T47D (cell line): ENCODE measurements at regions not wholly inside any gene's neighbourhood (a gene's known extent, or its start where the extent isn't known, plus 50 kb on each side); places are given as distances from the start of the nearest gene placed in this dataset.

Experiments used
- DNase-seq, 2 experiments: peaks; one replicate each; pipeline versions ENCODE4 v3.0.0 to v3.0.0-alpha.2; 2011 to 2012; ENCODE audit warnings: low read depth in 1 of 2, low spot score in 1 of 2
- JUND ChIP-seq: IDR thresholded peaks from 2 replicates; pipeline ENCODE4 v1.6.1; 2012; ENCODE audit warnings: low read depth
- in situ Hi-C: cut with HindIII; loops from 2 replicates; pipeline ENCODE4 v1.10.0; 2016; ENCODE audit warnings: low sequenced_read_pairs, low pct_unique_long_range_greater_than_20kb

DNA sequence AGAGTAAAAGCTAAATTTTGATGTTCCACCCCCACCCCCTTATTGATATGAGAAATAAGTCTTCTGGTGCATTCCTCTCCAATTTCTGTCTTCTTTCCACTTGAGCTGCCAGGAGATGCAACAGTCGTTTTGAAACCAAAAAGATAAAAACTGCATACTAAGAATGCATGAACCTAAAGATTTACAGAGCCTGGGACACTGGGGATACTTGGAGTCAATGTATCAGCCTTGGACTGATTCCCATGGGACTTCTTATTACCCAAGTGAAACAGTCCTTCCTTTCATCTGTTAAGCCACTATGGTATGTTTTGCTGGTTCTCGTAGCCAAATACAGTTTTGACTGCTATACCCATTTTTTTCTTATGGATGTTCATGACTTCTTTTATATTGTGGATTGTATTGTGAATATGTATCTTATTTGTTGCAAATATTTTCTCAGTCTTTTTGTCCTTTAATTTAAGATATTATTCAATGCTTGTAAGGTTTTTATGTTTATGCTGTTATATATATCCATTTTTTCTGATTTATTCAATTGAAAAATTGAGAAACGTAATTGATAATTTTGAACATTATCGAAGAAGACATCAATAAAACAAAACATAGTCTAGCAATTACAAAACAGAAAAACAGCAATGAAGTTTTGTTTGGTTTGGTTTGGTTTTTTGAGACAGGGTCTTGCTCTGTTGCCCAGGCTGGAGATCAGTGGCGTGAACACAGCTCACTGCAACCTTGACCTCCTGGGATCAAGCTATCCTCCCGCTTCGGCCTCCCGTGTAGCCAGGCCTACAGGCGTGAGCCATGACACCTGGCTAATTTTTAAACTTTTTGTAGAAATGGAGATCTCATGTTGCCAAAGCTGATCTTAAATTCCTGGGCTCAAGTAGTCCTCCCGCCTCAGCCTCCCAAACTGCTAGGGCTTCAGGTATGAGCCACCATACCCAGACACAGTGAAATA, 85.4 kb upstream of the ETV6 start:
- in situ Hi-C loops: no loop called here
- TF ChIP-seq JUND: no peak

DNA sequence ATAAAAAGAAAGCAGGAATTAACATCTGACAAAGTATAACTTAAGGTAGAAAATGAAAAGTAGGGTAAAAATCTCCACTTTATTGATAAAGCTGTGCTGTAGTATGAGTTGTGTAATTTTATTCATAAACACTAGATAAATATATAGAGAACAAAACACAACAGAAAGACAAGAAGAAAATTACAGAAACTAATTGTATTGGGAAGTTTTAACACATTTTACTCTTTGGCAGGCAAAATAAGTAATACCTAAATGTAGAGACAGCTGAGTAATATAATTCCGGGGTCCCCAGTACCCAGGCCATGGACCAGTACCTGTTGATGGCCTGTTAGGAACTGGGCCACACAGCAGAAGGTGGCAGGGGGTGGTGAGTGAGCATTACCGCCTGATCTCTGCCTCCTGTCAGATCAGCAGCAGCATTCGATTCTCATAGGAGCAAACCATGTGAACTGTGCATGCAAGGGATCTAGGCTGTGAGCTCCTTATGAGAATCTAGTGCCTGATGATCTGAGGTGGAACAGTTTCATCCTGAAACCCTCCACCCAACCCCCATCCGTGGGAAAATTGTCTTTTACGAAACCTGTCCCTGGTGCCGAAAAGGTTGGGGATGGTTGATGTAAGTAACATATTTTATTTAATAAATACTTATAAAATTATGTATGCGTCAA, 84.4 kb upstream of the ETV6 start:
- in situ Hi-C loops: no loop called here
- no peak for DNase-seq
- no peak for TF ChIP-seq JUND

More for the DNA sequence above, 85.4 kb upstream of the ETV6 start:
- no peak for DNase-seq

DNA sequence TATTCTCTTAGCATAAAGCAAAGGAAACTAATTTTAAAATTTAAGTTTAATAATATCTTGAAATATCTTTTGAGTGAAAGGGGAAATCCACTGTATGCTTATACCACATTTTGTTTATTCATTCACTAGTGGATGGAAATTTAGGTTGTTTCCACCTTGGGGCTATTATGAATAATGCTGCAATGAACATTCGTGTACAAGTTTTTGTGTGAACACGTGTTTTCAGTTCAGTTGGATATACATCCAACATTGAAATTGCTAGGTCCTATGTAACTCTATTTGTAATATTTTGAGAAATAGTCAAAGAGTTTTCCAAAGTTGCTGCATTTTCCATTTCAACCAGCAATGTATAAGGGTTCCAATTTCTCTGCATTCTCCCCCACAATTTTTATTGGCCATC, 83.7 kb upstream of the ETV6 start:
- in situ Hi-C loops: no loop called here
- no peak for TF ChIP-seq JUND
- DNase-seq: no peak

DNA sequence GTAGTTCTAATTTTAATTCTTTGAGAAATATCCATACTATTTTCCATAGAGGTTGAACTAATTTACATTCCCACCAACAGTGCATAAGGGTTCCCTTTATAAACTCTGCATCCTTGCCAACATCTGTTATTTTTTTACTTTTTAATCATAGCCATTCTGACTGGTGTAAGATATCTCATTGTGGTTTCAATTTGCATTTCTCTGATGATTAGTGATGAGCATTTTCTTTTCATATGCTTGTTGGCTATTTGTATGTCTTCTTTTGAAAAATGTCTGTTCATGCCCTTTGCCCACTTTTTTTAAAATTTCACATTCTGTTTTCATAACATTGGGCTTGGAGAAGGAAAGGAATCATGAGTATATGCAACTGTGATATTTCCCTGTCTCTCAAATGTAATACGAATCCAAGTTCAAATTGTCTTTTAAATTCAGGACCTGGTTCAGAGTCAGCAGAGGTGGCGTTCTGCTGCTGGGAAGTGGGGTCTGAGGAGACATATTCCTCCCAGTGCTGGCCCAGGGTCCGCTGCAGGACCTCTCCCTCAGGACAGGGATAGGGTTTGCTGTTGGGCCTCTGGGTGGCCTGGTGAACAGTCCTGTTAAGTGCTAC, 81.2 kb upstream of the ETV6 start:
- in situ Hi-C loops: no loop called here
- no peak for TF ChIP-seq JUND
- no peak for DNase-seq

DNA sequence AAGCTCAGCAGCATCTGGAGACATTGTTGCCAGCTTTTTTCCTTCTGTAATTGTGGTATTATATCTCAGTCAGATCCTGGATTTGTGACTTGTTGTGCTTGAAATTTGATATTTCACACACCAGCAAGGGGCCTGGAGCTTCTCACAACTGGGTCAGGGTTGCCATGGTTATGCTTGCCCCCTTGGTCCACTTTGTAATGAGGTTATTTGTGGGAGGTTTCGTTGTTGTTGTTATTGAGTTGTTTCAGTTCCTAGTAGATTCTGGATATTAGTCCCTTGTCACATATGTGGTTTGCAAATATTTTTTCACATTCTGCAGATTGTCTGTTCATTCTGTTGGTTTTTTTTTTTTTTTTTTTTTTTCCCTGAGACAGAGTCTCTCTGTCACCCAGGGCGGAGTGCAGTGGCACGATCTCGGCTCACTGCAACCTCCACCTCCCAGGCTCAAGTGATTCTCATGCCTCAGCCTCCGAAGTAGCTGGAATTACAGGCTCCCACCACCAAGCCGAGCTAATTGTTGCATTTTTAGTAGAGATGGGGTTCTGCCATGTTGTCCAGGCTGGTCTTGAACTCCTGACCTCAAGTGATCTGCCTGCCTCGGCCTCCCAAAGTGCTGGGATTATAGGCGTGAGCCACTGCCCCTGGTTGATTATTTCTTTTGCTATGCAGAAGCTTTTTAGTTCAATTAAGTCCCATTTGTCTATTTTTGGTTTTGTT, 80.6 kb upstream of the ETV6 start:
- TF ChIP-seq JUND: no peak
- in situ Hi-C loops: no loop called here
- DNase-seq: no peak

DNA sequence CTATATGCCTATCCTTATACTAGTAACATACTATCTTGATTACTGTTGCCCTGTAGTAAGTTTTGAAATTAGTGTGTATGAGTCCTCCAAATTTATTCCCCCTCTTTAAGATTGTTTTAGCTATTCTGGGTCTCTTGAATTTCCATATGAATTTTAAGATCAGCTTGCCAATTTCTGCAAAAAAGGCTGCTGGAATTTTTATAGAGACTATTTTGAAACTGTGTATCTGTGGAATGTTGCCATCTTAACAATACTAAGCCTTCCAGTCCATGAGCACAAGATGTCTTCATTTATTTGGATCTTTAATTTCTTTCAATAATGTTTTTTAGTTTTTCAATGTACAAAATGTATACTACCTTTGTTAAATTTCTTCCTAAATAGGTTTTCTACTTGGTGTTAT, 79.8 kb upstream of the ETV6 start:
- in situ Hi-C loops: no loop called here
- no peak for TF ChIP-seq JUND
- DNase-seq: no peak

DNA sequence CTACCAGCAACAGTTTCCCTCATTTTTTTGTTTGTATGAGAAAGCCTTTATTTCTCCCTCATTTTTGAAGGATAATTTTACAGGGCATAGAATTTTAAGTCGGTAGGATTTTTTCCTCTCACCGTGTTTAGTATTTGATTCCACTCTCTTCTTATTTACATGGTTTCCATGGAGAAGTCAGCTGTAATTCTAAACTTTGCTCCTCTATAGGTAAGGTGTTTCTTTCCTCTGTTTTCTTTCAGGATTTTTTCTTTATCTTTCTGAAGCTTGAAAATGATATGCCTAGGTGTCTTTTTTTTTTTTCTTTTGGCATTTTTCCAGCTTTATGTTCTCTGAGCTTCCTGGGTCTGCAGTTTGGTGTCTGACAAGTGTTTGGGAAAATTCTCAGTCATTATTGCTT, 75.6 kb upstream of the ETV6 start:
- in situ Hi-C loops: no loop called here
- no peak for TF ChIP-seq JUND
- DNase-seq: no peak

DNA sequence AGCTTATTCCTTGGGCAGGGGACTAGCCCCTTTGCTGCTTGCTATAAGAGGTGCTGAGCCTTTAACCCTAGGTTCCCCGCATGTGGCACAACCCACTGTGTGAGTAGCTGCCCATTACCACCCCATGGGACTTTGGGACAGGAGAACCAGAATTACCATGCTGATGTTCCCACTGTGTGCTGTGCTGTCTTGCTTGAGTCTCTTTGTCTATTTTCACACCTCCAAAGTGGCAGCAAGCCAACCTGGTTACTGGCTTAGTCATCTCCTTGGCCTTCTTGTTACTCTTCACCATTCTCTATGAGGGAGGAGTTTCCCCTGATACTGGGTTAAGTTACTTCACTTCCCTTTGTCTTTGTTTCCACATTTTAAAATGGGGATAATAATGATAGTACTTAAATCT, 73.4 kb upstream of the ETV6 start:
- no peak for TF ChIP-seq JUND
- no peak for DNase-seq
- in situ Hi-C loops: no loop called here

DNA sequence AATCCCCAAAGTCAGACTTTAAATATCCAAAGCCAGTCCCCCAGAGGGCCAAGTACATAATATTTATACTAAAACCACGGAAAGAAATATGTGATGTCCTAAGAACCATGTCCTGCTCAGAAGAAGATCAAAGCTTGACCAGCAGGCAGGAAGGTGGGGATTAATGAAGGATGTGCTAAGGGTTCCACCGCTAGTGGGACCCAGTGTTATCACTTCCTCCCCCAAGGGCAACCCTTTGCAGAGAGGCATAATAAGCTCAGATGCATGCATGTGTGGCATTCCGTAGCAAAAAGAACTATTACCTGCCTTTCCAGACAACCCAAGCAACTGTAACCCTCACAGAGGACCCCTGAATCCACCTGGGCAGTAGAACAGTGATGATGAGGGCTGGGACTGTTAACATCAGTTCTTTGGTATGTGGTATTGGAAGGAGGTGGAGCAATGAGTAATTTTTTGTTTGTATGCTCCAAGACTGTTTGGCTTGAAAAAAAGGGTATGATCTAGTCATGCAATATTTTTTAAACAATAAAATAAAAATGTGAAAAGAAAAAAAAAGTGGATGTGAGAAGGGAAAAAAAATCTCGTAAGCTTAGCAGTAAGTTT, 71.7 kb upstream of the ETV6 start:
- in situ Hi-C loops: no loop called here
- no peak for TF ChIP-seq JUND
- no peak for DNase-seq

DNA sequence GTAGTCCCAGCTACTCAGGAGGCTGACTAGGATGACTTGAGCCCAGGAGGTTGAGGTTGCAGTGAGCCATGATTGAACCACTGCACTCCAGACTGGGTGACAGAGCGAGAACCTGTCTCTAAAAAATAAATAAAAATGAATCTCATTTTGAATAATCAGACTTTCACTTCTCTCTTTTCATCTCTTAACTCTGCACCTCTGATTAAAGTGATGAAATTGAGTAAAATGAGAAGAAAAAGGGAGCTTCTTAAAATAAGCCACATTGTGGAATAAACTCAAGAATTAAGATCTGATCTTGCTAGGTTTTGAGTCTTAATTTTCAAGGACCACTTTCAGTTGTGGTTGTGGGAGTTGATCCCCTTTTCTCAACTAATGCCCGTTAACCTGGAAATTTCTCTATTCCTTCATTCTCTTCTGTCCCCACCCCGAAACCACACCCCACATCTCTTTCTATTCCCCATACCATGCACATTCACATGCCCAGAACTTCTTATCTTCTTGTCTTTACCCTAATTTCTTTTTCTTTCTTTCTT, 70.9 kb upstream of the ETV6 start:
- TF ChIP-seq JUND: no peak
- in situ Hi-C loops: no loop called here
- no peak for DNase-seq

DNA sequence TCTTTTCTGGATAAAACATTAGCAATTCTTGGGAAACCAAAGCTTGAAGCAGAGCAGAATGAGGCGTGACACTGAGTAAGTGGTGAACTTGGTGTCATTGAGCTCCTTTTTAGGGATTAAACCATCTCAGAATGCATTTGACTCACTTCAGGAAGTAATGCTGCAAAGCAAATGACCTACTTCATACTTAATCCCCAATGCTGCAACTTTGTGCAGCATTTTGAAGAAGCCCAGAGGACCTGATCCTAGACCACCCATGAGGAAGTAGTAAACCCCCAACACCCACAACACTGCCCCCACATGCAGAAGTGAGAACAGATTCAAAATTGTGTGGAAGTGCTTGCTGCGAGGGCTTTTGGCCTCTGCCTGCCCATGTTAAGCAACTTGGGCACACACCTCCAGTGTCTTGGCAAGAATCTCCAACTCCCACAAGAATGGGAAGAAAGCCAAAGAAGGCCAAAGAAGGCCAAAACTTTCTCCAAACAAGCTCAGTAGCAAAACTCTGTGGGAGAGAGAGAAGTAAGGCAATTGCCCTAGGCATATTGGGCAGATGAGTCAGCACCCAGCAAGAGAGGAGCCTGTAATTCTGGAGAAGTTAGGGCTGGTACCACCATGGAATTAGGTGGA, 69.2 kb upstream of the ETV6 start:
- no peak for TF ChIP-seq JUND
- DNase-seq: peak in 1 of 2 experiments; percentile 74
- in situ Hi-C loops: no loop called here

DNA sequence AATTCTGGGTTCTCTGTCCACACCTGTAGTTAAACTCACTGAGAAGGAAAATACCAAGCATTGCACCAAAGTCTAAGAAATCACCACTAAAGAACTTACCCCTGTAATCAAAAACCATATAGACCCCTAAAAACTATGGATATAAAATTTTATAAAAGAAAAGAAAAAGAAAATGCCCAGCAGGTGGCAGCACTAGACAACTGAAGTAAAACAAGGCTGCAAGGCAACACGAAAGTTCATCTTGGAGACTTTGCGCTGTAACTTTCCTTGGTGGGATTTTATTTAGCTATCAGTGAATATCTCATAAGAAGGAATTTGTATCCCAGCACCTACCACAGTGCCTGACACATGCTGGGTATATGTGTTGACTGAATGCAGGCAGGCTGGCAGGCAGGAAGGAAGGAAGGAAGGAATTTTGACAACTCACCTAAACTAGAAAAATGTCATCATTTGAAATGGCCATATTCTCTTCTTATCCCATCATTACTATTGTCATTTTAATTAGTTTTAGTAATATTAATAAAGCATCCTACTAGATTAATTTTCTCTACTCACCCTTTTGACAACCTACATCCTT, 68.2 kb upstream of the ETV6 start:
- no peak for TF ChIP-seq JUND
- in situ Hi-C loops: no loop called here

More for the DNA sequence above, 68.2 kb upstream of the ETV6 start:
- DNase-seq: peak in 1 of 2 experiments; percentile 50
